HCT116 (cell line): ENCODE measurements at regions not wholly inside any gene's neighbourhood (a gene's known extent, or its start where the extent isn't known, plus 50 kb on each side); places are given as distances from the start of the nearest gene placed in this dataset.

ENCODE experiments used
- ATAC-seq: fragments of 200-7000 bp; cut with Tn5 transposase; 2 replicates; pipeline ENCODE4 v1.9.1; 2020; ENCODE audit warnings: mild to moderate bottlenecking, moderate library complexity
- BruUV-seq: library from RNA; stranded (reverse); fragments of 400-500 nt; replicated peaks from 2 replicates; lab custom pipeline; 2021; lab: Mats Ljungman, UMichigan
- CTCF ChIA-PET: fragments of 300-600 bp; sonication (Branson Sonifier 250); formaldehyde crosslinking; loops from one replicate; lab custom pipeline; 2021; ENCODE audit warnings: antibody characterized with exemption; lab: Charles Lee
- POLR2A ChIA-PET: fragments of 300-600, 350-600 bp; sonication (Branson Sonifier 250); formaldehyde crosslinking; loops from one replicate; lab custom pipeline; 2021; ENCODE audit warnings: antibody characterized with exemption; lab: Charles Lee
- RAD21 ChIA-PET, 2 experiments: fragments of 300-600 bp; sonication (Branson Sonifier 250); formaldehyde crosslinking; loops; one replicate each; lab custom pipeline; 2023; ENCODE audit warnings: low total read pairs in 2 of 2; ENCODE audit not compliant: uncharacterized antibody in 2 of 2, unreplicated experiment in 2 of 2, low non-redundant PET in 1 of 2; lab: Charles Lee
- DNase-seq: peaks from one replicate; pipeline ENCODE4 v3.0.0-alpha.2; 2010; ENCODE audit warnings: low read depth, low spot score
- H2AFZ ChIP-seq: fragments of 200-600 bp; shearing (Covaris generic), sonication (generic); 2 replicates; pipeline ENCODE4 v1.6.1; 2017; ENCODE audit warnings: low read depth, mixed run types, mixed read lengths, antibody characterized with exemption, low read length; ENCODE audit not compliant: poor library complexity, severe bottlenecking
- H3K27ac ChIP-seq: 2 replicates; pipeline ENCODE4 v1.5.1; 2012; ENCODE audit warnings: low read depth, low read length
- H3K27me3 ChIP-seq: fragments of 200-600 bp; sonication (generic); 2 replicates; pipeline ENCODE4 v1.6.1; 2016; ENCODE audit warnings: mixed run types, low read length, mixed read lengths; ENCODE audit not compliant: insufficient read depth
- H3K36me3 ChIP-seq, 2 experiments: fragments of 200-500 bp in 1 of 2; fragments of 200-600 bp in 1 of 2; sonication (Bioruptor generic) in 1 of 2; sonication (generic) in 1 of 2; 2 replicates each; pipeline versions ENCODE4 v1.5.1 to v1.6.1; 2014 to 2016; ENCODE audit warnings: low read length in 2 of 2, inconsistent platforms in 1 of 2, mixed read lengths in 1 of 2, mixed run types in 1 of 2; ENCODE audit not compliant: insufficient read depth in 2 of 2, control insufficient read depth in 1 of 2
- H3K4me1 ChIP-seq, 2 experiments: fragments of 200-600 bp in 1 of 2; sonication (generic) in 1 of 2; 2 replicates each; pipeline versions ENCODE4 v1.5.1 to v1.6.1; 2012 to 2017; ENCODE audit warnings: low read length in 2 of 2, inconsistent platforms in 1 of 2, mild to moderate bottlenecking in 1 of 2, mixed read lengths in 1 of 2, mixed run types in 1 of 2, moderate library complexity in 1 of 2; ENCODE audit not compliant: insufficient read depth in 2 of 2, control insufficient read depth in 1 of 2
- H3K4me2 ChIP-seq: fragments of 200-600 bp; sonication (generic); 2 replicates; pipeline ENCODE4 v1.6.1; 2017; ENCODE audit warnings: mixed run types, low read length, mixed read lengths
- H3K4me3 ChIP-seq, 2 experiments: fragments of 200-600 bp in 1 of 2; sonication (generic) in 1 of 2; replicated peaks in 1 of 2; 2 replicates each; pipeline ENCODE4 v1.5.1; 2011 to 2016; ENCODE audit warnings: low read length in 2 of 2, control low read depth in 1 of 2, low read depth in 1 of 2, mild to moderate bottlenecking in 1 of 2, mixed read lengths in 1 of 2, mixed run types in 1 of 2
- H3K79me2 ChIP-seq: fragments of 200-600 bp; sonication (generic); 2 replicates; pipeline ENCODE4 v1.6.1; 2017; ENCODE audit warnings: mild to moderate bottlenecking, mixed run types, low read length, moderate library complexity, mixed read lengths; ENCODE audit not compliant: insufficient read depth
- H3K9ac ChIP-seq: fragments of 200-600 bp; sonication (generic); 2 replicates; pipeline ENCODE4 v1.6.1; 2016; ENCODE audit warnings: low read length, mixed read lengths
- H3K9me2 ChIP-seq: fragments of 200-600 bp; sonication (generic), shearing (Covaris generic); 2 replicates; pipeline ENCODE4 v1.6.1; 2017; ENCODE audit warnings: mixed run types, mild to moderate bottlenecking, moderate library complexity; ENCODE audit not compliant: insufficient read depth
- H3K9me3 ChIP-seq, 2 experiments: fragments of 200-500 bp in 1 of 2; fragments of 200-600 bp in 1 of 2; sonication (Bioruptor generic) in 1 of 2; sonication (generic) in 1 of 2; 2 replicates each; pipeline ENCODE4 v1.6.1; 2014 to 2017; ENCODE audit warnings: low read length in 2 of 2, mixed read lengths in 2 of 2, inconsistent platforms in 1 of 2, low read depth in 1 of 2, mild to moderate bottlenecking in 1 of 2, mixed run types in 1 of 2, moderate library complexity in 1 of 2; ENCODE audit not compliant: control insufficient read depth in 1 of 2, insufficient read depth in 1 of 2
- H4K20me1 ChIP-seq: fragments of 200-600 bp; sonication (generic), shearing (Covaris generic); 2 replicates; pipeline ENCODE4 v1.6.1; 2017; ENCODE audit warnings: mixed run types, mild to moderate bottlenecking, moderate library complexity; ENCODE audit not compliant: insufficient read depth
- EGR1 ChIP-seq: IDR thresholded peaks from 2 replicates; pipeline ENCODE4 v1.6.1; 2012; ENCODE audit warnings: low read depth
- ELF1 ChIP-seq: IDR thresholded peaks from 2 replicates; pipeline ENCODE4 v1.6.1; 2012; ENCODE audit warnings: low read depth, borderline replicate concordance
- EZH2 ChIP-seq: fragments of 200-600 bp; sonication (generic); IDR thresholded peaks from 2 replicates; pipeline ENCODE4 v1.6.1; 2017; ENCODE audit warnings: antibody characterized with exemption, mixed run types
- FOSL1 ChIP-seq: IDR thresholded peaks from 2 replicates; pipeline ENCODE4 v1.6.1; 2012; ENCODE audit warnings: low read depth
- JUND ChIP-seq: IDR thresholded peaks from 2 replicates; pipeline ENCODE4 v1.6.1; 2012
- SIN3A ChIP-seq: IDR thresholded peaks from 2 replicates; pipeline ENCODE4 v1.6.1; 2012; ENCODE audit warnings: low read depth
- TCF7L2 ChIP-seq: IDR thresholded peaks from 2 replicates; pipeline ENCODE4 v1.7.0; 2011; ENCODE audit warnings: borderline replicate concordance, inconsistent platforms; ENCODE audit not compliant: insufficient read depth, insufficient read length; ENCODE audit errors: extremely low read depth
- ZBTB33 ChIP-seq: IDR thresholded peaks from 2 replicates; pipeline ENCODE4 v1.6.1; 2011; ENCODE audit warnings: mild to moderate bottlenecking, low read length, moderate library complexity; ENCODE audit not compliant: insufficient replicate concordance; ENCODE audit errors: extremely low read depth
- ZFX ChIP-seq: fragments of 450-650 bp; IDR thresholded peaks from 2 replicates; pipeline ENCODE4 v1.6.1; 2017
- ZNF274 ChIP-seq: fragments of 200-500 bp; sonication (Bioruptor generic); IDR thresholded peaks from 2 replicates; pipeline ENCODE4 v1.6.1; 2014; ENCODE audit warnings: mild to moderate bottlenecking, low read depth, low read length, inconsistent platforms
- intact Hi-C: fragments of 100-400 bp; cut with micrococcal nuclease; formaldehyde crosslinking; loops from 2 replicates; pipeline ENCODE4 v1.10.0; 2022

GRCh38 chr21:14632359-14632758 lies 86.2 kb upstream of the SAMSN1 start:
- ChIA-PET POLR2A (no interaction called here), RAD21 (no interaction called here), CTCF (no interaction called here)
- Histone ChIP-seq H3K79me2 (no peaks in the 10 kb centered on the region), H3K9ac (no peak overlapping the region), H3K27ac (no peak overlapping the region), H3K9me2 (no peaks in the 10 kb centered on the region), H4K20me1 (no peaks in the 10 kb centered on the region), H3K4me3 (no peak overlapping the region), H3K9me3 (no peaks in the 10 kb centered on the region), H3K4me2 (no peak overlapping the region), H3K27me3 (no peaks in the 10 kb centered on the region), H3K36me3 (no peaks in the 10 kb centered on the region), H3K4me1 (no peaks in the 10 kb centered on the region), H2AFZ (no peak overlapping the region)
- no TSS peak for BruUV-seq
- no peak for ATAC-seq
- no peak for DNase-seq
- TF ChIP-seq FOSL1 (no peak), ZFX (no peak), EZH2 (no peak), JUND (no peak), TCF7L2 (no peak), SIN3A (no peak)
- intact Hi-C loops, result no loop called here

- RAD21 ChIA-PET, result no interaction called here
Measured at GRCh38 chr21:14630556-14631069, 84.5 kb upstream of the SAMSN1 start.

More at GRCh38 chr21:14630556-14631069, 84.5 kb upstream of the SAMSN1 start:
- POLR2A ChIA-PET, result no interaction called here
- ATAC-seq (no peak), DNase-seq (no peak)
- H3K9me2 ChIP-seq, result no peaks in the 10 kb centered on the region
- no peaks in the 10 kb centered on the region for H3K36me3 ChIP-seq
- BruUV-seq, result no TSS peak
- H3K4me3 ChIP-seq, result no peak overlapping the region
- intact Hi-C loops, result no loop called here
- H3K4me2 ChIP-seq, result no peak overlapping the region
- no peaks in the 10 kb centered on the region for H3K9me3 ChIP-seq
- no peak overlapping the region for H3K9ac ChIP-seq
- TF ChIP-seq EGR1 (no peak), ZNF274 (no peak), JUND (no peak), SIN3A (no peak), ELF1 (no peak), ZBTB33 (no peak), TCF7L2 (no peak)
- TF ChIP-seq, all 23 proteins: peak for 0
- Histone ChIP-seq H4K20me1 (no peaks in the 10 kb centered on the region), H3K4me1 (no peaks in the 10 kb centered on the region), H3K27ac (no peak overlapping the region), H3K79me2 (no peaks in the 10 kb centered on the region), H2AFZ (no peak overlapping the region), H3K27me3 (no peaks in the 10 kb centered on the region)
- CTCF ChIA-PET, result no interaction called here
